Tibial nerve (tissue), 4 donors: ENCODE measurements at regions not wholly inside any gene's neighbourhood (a gene's known extent, or its start where the extent isn't known, plus 50 kb on each side); places are given as distances from the start of the nearest gene placed in this dataset.
A peak's percentile ranks its signal among the peaks of the same experiment; 100 is the strongest.
"Not testable (repeated sequence)": the region's sequence is repeated elsewhere in the genome, so short reads cannot be mapped to it uniquely, and the experiment has no call there.

ENCODE experiments used
- DNase-seq, 2 donors: peaks; one replicate each; pipeline ENCODE4 v3.0.0-alpha.2; 2019; ENCODE audit warnings: low spot score in 2 of 2
- H3K27ac ChIP-seq, 4 donors: fragments of 200-600 bp; sonication (generic) in 3 of 4; one replicate each; pipeline ENCODE4 v1.5.1; 2017 to 2019; ENCODE audit warnings: mild to moderate bottlenecking in 1 of 4
- H3K27me3 ChIP-seq, 2 donors: fragments of 200-600 bp; sonication (generic) in 1 of 2; one replicate each; pipeline versions ENCODE4 v1.5.1 to v1.6.0; 2017 to 2019
- H3K36me3 ChIP-seq, 3 donors: fragments of 200-600 bp; sonication (generic); one replicate each; pipeline ENCODE4 v1.5.1; 2018 to 2019
- H3K4me1 ChIP-seq, 4 donors: fragments of 200-600 bp; sonication (generic) in 3 of 4; one replicate each; pipeline ENCODE4 v1.5.1; 2017 to 2019
- H3K4me3 ChIP-seq, 4 donors: fragments of 200-600 bp; sonication (generic) in 3 of 4; one replicate each; pipeline ENCODE4 v1.5.1; 2017 to 2019; ENCODE audit warnings: mild to moderate bottlenecking in 1 of 4, moderate library complexity in 1 of 4
- H3K9me3 ChIP-seq, 4 donors: fragments of 200-600 bp; sonication (generic) in 3 of 4; one replicate each; pipeline ENCODE4 v1.5.1; 2017 to 2019
- CTCF ChIP-seq, 5 experiments: fragments of 200-600 bp in 3 of 5; fragments of 450-650 bp in 2 of 5; sonication (generic) in 3 of 5; IDR thresholded peaks; one replicate each; pipeline ENCODE4 v1.5.1; 2016 to 2019; ENCODE audit warnings: antibody characterized with exemption in 5 of 5, mild to moderate bottlenecking in 3 of 5, moderate library complexity in 2 of 5
- EP300 ChIP-seq, 2 donors: sonication (generic); formaldehyde crosslinking; IDR thresholded peaks; one replicate each; pipeline ENCODE4 v1.6.1; 2017; ENCODE audit warnings: antibody characterized with exemption in 2 of 2, mild to moderate bottlenecking in 1 of 2
- POLR2A ChIP-seq, 2 donors: fragments of 450-650 bp; IDR thresholded peaks; one replicate each; pipeline ENCODE4 v1.6.1; 2017; ENCODE audit warnings: antibody characterized with exemption in 2 of 2, mild to moderate bottlenecking in 2 of 2, moderate library complexity in 2 of 2
- WGBS, 2 donors: methylation state at CpG; one replicate each; pipeline ENCODE4 v1.1.5; 2018; 5-methylcytosine and 5-hydroxymethylcytosine counted together

DNA sequence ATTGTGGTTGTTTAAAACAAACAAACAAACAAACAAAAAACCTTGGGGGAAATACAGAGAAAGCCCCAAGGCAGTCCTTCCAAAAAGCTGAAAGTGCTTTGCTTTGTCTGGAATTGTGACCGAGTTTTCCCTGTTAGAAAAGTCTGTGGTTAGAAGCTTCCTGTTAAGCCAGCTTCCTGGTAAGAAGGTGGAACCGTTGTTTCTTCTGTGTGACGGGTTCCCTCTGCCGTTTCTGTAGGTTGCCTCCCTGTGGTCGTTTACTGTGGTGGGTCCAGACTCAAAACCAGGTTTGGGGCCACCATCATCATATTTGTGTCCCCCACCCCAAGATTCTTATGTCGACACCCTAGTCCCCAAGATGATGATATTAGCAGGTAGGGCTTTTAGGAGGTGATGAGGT lies 371.4 kb upstream of the AMELY start:
- WGBS, 2 donors: 71% methylated on average over 6 of the region's 6 CpGs; no CpG with 5 or more reads in 1 of the 2 donors
- H3K9me3 ChIP-seq: no peaks in the 10 kb centered on the region
- no peak overlapping the region for H3K4me3 ChIP-seq
- TF ChIP-seq EP300 (IDR thresholded peaks at IDR 0.05) (no peak), CTCF (IDR thresholded peaks at IDR 0.05) (no peak), POLR2A (IDR thresholded peaks at IDR 0.05) (no peak)
- no peak for DNase-seq
- H3K27ac ChIP-seq: no peak overlapping the region
- no peaks in the 10 kb centered on the region for H3K4me1 ChIP-seq
- H3K36me3 ChIP-seq: peaks cover 0 to 4% (median 0%) of the 10 kb centered on the region in 3 donors
- no peaks in the 10 kb centered on the region for H3K27me3 ChIP-seq

DNA sequence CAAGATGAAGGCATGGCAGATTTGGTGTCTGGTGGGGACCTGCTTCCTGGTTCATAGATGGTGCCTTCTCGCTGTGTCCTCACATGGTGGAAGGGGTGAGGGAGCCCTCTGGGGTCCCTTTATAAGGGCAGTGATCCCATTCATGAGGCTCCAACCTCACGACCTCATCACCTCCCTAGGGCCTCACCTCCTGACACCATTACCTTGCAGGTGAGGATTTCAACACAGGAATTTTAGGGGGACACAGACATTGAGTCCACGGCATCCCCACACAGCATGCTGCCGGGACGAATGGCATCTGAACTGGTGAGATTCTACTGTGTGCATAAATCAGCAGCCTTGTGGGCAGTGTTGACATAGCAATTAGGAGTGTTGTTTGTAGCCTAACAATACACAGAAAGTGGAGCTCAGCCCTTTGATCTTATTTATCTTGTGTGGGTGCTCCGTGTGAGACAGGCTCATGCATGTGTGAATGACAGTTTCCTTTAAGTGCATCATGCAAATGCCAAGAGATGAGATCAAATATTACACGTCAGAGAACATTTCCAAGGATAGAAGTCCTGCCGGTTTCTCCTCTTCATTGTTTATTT lies 368.7 kb upstream of the AMELY start:
- H3K27ac ChIP-seq, H3K36me3 ChIP-seq, DNase-seq, H3K9me3 ChIP-seq, H3K27me3 ChIP-seq, H3K4me3 ChIP-seq, H3K4me1 ChIP-seq: not testable (repeated sequence)
- 57% methylated on average over 3 of the region's 8 CpGs; no CpG with 5 or more reads in 1 of the 2 donors for WGBS, 2 donors

DNA sequence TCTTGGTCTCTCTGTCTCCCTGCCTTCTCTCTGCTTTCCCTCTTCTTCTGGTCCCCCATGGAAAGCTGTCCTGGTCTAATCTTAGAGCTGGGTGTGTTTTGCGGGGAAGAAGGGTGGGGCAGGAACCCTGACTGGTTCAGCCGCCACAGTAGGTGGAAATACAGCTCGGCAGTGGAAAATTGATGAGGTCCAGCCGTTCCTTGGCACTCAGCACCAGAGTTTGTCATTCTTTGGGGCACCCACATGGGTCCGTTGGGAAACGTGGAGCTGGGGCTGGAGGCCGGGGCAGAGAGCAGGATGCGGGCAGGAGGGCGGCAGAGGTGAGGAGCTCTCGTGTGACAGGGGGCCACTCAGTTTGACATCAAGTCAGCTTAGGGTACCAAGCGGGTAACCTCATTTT lies 364.2 kb upstream of the AMELY start:
- no peaks in the 10 kb centered on the region for H3K27me3 ChIP-seq
- peak overlapping the region in 2 of 4 donors; percentile 82 to 89 for H3K27ac ChIP-seq
- no peak for TF ChIP-seq EP300 (IDR thresholded peaks at IDR 0.05)
- no peak for TF ChIP-seq POLR2A (IDR thresholded peaks at IDR 0.05)
- no peak for TF ChIP-seq CTCF (IDR thresholded peaks at IDR 0.05)
- H3K4me3 ChIP-seq: peak overlapping the region in 2 of 4 donors; percentile 62 to 73
- DNase-seq: no peak
- H3K9me3 ChIP-seq: no peaks in the 10 kb centered on the region
- no peaks in the 10 kb centered on the region for H3K4me1 ChIP-seq
- H3K36me3 ChIP-seq: no peaks in the 10 kb centered on the region
- WGBS, 2 donors: 24% methylated on average over 9 of the region's 11 CpGs; no CpG with 5 or more reads in 1 of the 2 donors

GRCh38 chrY:7275014-7275413 lies 363.5 kb upstream of the AMELY start:
- Histone ChIP-seq H3K27ac (peak overlapping the region in 2 of 4 donors; percentile 82 to 89), H3K27me3 (no peaks in the 10 kb centered on the region), H3K4me3 (peak overlapping the region in 2 of 4 donors; percentile 62 to 73), H3K36me3 (no peaks in the 10 kb centered on the region), H3K4me1 (no peaks in the 10 kb centered on the region), H3K9me3 (no peaks in the 10 kb centered on the region)
- DNase-seq: no peak
- TF ChIP-seq POLR2A (IDR thresholded peaks at IDR 0.05) (no peak), CTCF (IDR thresholded peaks at IDR 0.05) (no peak), EP300 (IDR thresholded peaks at IDR 0.05) (no peak)
- 10% methylated on average over 17 of the region's 18 CpGs; no CpG with 5 or more reads in 1 of the 2 donors for WGBS, 2 donors

DNA sequence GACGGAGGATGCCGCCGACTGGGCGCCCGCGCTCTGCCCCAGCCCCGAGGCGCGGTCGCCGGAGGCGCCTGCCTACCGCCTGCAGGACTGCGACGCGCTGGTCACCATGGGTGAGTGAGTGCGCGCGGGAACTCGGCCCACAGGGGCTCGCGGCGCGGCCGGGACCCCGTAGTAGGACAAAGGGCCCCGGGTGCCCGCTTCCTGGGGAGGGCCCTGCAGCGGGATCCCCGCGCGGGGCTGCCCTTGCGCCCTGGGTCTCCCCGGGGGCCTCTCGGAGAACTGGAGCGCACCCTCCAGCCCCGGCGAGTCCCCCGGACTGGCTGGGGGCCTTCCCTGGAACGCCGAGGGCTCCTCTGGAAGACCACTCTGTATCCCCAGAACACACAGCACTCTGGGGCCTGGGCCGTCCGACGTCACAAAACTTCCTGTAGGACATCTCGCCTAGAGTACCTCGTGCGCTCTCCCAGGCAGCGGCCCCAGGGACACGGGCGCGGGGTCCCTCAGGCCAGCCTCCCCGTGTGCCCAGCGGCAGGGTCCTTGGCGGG lies 362.9 kb upstream of the AMELY start:
- H3K9me3 ChIP-seq: no peaks in the 10 kb centered on the region
- H3K27ac ChIP-seq: peak overlapping the region in 2 of 4 donors; percentile 82 to 89
- no CpG with 5 or more reads among the region's 54 CpGs for WGBS, 2 donors
- H3K4me3 ChIP-seq: peak overlapping the region in 2 of 4 donors; percentile 62 to 73
- H3K36me3 ChIP-seq: no peaks in the 10 kb centered on the region
- TF ChIP-seq EP300 (IDR thresholded peaks at IDR 0.05) (peak in 1 of 2 donors; percentile 5), POLR2A (IDR thresholded peaks at IDR 0.05) (no peak)
- H3K4me1 ChIP-seq: no peaks in the 10 kb centered on the region
- H3K27me3 ChIP-seq: no peaks in the 10 kb centered on the region
- no peak for DNase-seq

- Histone ChIP-seq H3K27ac (peak overlapping the region in 2 of 4 donors; percentile 82 to 89), H3K27me3 (no peaks in the 10 kb centered on the region), H3K4me1 (no peaks in the 10 kb centered on the region), H3K36me3 (no peaks in the 10 kb centered on the region), H3K4me3 (peak overlapping the region in 2 of 4 donors; percentile 62 to 73), H3K9me3 (no peaks in the 10 kb centered on the region)
- 0% methylated on average over 8 of the region's 65 CpGs; no CpG with 5 or more reads in 1 of the 2 donors for WGBS, 2 donors
- TF ChIP-seq CTCF (IDR thresholded peaks at IDR 0.05) (no peak), POLR2A (IDR thresholded peaks at IDR 0.05) (no peak), EP300 (IDR thresholded peaks at IDR 0.05) (peak in 1 of 2 donors; percentile 56)
- DNase-seq: peak; percentile 33 to 41
Observed at GRCh38 chrY:7273587-7274203, 362.1 kb upstream of the AMELY start.
